SJCRH30 (cell line): ENCODE measurements at regions not wholly inside any gene's neighbourhood (a gene's known extent, or its start where the extent isn't known, plus 50 kb on each side); places are given as distances from the start of the nearest gene placed in this dataset.
"Not testable (repeated sequence)": the region's sequence is repeated elsewhere in the genome, so short reads cannot be mapped to it uniquely, and the experiment has no call there.

ENCODE experiments used
- DNase-seq, 2 experiments: peaks; one replicate each; pipeline ENCODE4 v3.0.0-alpha.2; 2015 to 2020
- H3K27ac ChIP-seq: fragments of 250-450 bp; sonication (Bioruptor Pico); 2 replicates; pipeline ENCODE4 v1.5.1; 2020; ENCODE audit warnings: mild to moderate bottlenecking, moderate library complexity
- H3K27me3 ChIP-seq: fragments of 250-450 bp; sonication (Bioruptor Pico); 2 replicates; pipeline ENCODE4 v1.5.1; 2020; ENCODE audit warnings: mild to moderate bottlenecking, moderate library complexity
- H3K36me3 ChIP-seq: fragments of 250-450 bp; sonication (Bioruptor Pico); 2 replicates; pipeline ENCODE4 v1.5.1; 2020; ENCODE audit warnings: mild to moderate bottlenecking, moderate library complexity
- H3K4me1 ChIP-seq: fragments of 250-450 bp; sonication (Bioruptor Pico); 2 replicates; pipeline ENCODE4 v1.5.1; 2020; ENCODE audit warnings: mild to moderate bottlenecking, moderate library complexity
- H3K4me3 ChIP-seq: fragments of 250-450 bp; sonication (Bioruptor Pico); 2 replicates; pipeline ENCODE4 v1.5.1; 2020; ENCODE audit warnings: mild to moderate bottlenecking, moderate library complexity
- H3K9me3 ChIP-seq: fragments of 250-450 bp; sonication (Bioruptor Pico); replicated peaks from 2 replicates; pipeline ENCODE4 v1.5.1; 2020; ENCODE audit warnings: mild to moderate bottlenecking, moderate library complexity

- DNase-seq, result no peak
- peaks cover 14% of the 10 kb centered on the region for H3K4me1 ChIP-seq
- H3K27ac ChIP-seq, result no peak overlapping the region
These were observed 74.3 kb upstream of the TRABD2B start for GRCh38 chr1:48071513-48071912.

GRCh38 chr1:48070396-48070750 is 73.2 kb upstream of the TRABD2B start:
- DNase-seq, result no peak
- no peaks in the 10 kb centered on the region for H3K9me3 ChIP-seq
- 0 out of 2 replicates have a peak overlapping the region, but pooled peaks have one; percentile 4 for H3K27ac ChIP-seq

More at GRCh38 chr1:48071513-48071912, 74.3 kb upstream of the TRABD2B start:
- no peaks in the 10 kb centered on the region for H3K9me3 ChIP-seq
- no peak overlapping the region for H3K4me3 ChIP-seq
- H3K36me3 ChIP-seq, result no peaks in the 10 kb centered on the region
- no peaks in the 10 kb centered on the region for H3K27me3 ChIP-seq

GRCh38 chr1:48069662-48070395 is 72.6 kb upstream of the TRABD2B start:
- DNase-seq, result peak in 1 of 2 experiments; percentile 31
- peak overlapping the region; percentile 4; the same call in 1 of the 2 replicates for H3K27ac ChIP-seq
- H3K4me1 ChIP-seq, result peaks cover 17% of the 10 kb centered on the region
- H3K9me3 ChIP-seq, result no peaks in the 10 kb centered on the region
- H3K27me3 ChIP-seq, result no peaks in the 10 kb centered on the region
- H3K36me3 ChIP-seq, result no peaks in the 10 kb centered on the region
- H3K4me3 ChIP-seq, result no peak overlapping the region

More at GRCh38 chr1:48070396-48070750, 73.2 kb upstream of the TRABD2B start:
- Histone ChIP-seq H3K27me3 (no peaks in the 10 kb centered on the region), H3K36me3 (no peaks in the 10 kb centered on the region), H3K4me1 (peaks cover 17% of the 10 kb centered on the region), H3K4me3 (no peak overlapping the region)

DNA sequence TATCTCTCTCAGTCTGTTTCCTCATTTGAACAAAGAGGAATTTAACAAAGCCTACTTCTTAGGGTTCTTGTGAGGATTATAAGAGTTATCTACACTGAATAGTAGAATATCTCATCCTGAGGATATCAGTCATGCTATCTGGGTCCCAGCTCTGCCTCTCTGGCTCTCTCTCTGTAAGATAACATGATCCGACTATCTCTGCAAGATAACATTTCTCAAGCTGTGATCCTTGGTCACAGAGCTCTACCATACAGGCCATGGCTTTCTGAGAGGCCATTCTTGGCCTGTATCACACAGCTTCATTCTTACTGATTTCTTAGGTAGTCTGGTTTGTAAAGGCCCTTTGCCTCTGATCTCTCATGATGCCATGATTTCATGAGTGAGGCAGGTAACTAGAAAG is 71.0 kb upstream of the TRABD2B start:
- no peak overlapping the region for H3K27ac ChIP-seq
- no peaks in the 10 kb centered on the region for H3K9me3 ChIP-seq
- no peak overlapping the region for H3K4me3 ChIP-seq
- H3K27me3 ChIP-seq, result no peaks in the 10 kb centered on the region
- DNase-seq, result no peak
- peaks cover 17% of the 10 kb centered on the region for H3K4me1 ChIP-seq
- H3K36me3 ChIP-seq, result no peaks in the 10 kb centered on the region

GRCh38 chr1:48066936-48067335 is 69.8 kb upstream of the TRABD2B start:
- H3K4me1 ChIP-seq, result peaks cover 17% of the 10 kb centered on the region
- no peak overlapping the region for H3K27ac ChIP-seq
- DNase-seq, result peak; percentile 38 to 44
- no peak overlapping the region for H3K4me3 ChIP-seq
- H3K9me3 ChIP-seq, result no peaks in the 10 kb centered on the region
- no peaks in the 10 kb centered on the region for H3K27me3 ChIP-seq
- H3K36me3 ChIP-seq, result no peaks in the 10 kb centered on the region

DNA sequence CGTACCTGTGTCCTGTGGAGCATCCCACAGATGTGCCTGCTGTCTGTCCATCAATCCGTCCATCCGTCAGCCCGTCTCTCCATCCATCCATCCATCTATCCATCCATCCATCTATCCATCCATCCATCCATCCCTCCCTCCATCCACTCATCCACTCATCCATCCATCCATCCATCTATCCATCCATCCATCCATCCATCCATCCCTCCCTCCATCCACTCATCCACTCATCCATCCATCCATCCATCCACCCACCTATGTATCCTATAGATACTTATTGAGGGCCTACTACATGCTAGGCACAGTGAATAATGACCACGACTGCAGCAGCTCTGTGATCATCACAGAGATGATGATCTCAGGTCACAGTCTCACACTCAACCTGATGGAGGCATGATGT is 67.5 kb upstream of the TRABD2B start:
- DNase-seq, H3K4me1 ChIP-seq, H3K27ac ChIP-seq, H3K36me3 ChIP-seq, H3K27me3 ChIP-seq, H3K9me3 ChIP-seq, H3K4me3 ChIP-seq: not testable (repeated sequence)

GRCh38 chr1:48062353-48062752 is 65.2 kb upstream of the TRABD2B start:
- Histone ChIP-seq H3K9me3 (no peaks in the 10 kb centered on the region), H3K4me3 (no peak overlapping the region), H3K36me3 (no peaks in the 10 kb centered on the region), H3K27ac (no peak overlapping the region), H3K4me1 (peaks cover 7% of the 10 kb centered on the region; the same call in 1 of the 2 replicates), H3K27me3 (no peaks in the 10 kb centered on the region)
- no peak for DNase-seq

GRCh38 chr1:48061162-48062136 is 64.3 kb upstream of the TRABD2B start:
- peak; percentile 57 to 86 for DNase-seq
- Histone ChIP-seq H3K9me3 (no peaks in the 10 kb centered on the region), H3K27me3 (no peaks in the 10 kb centered on the region), H3K4me1 (peaks cover 2% of the 10 kb centered on the region; the same call in 1 of the 2 replicates), H3K27ac (no peak overlapping the region), H3K4me3 (no peak overlapping the region), H3K36me3 (no peaks in the 10 kb centered on the region)

DNA sequence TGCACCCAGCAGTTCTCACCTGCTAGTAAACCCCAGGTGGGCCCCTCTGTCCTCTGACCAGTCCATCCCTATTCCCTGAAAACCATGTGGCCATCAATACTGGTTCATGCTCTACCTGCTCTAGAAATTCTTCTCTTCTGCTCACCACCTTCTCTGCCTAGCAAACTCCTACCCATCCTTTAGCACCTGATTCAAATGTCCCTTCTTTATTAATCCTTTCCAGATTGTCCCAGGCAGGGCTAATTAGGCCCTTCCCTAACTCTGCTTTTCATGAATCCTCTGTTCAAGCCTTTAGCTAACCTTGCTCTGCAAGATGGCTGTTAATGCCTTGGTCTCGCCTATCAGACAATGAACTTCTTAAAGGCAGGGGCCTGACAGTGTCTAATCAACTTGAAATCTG is 62.1 kb upstream of the TRABD2B start:
- Histone ChIP-seq H3K4me3 (no peak overlapping the region), H3K9me3 (no peaks in the 10 kb centered on the region), H3K27me3 (no peaks in the 10 kb centered on the region), H3K4me1 (no peaks in the 10 kb centered on the region), H3K36me3 (no peaks in the 10 kb centered on the region), H3K27ac (no peak overlapping the region)
- DNase-seq, result no peak

DNA sequence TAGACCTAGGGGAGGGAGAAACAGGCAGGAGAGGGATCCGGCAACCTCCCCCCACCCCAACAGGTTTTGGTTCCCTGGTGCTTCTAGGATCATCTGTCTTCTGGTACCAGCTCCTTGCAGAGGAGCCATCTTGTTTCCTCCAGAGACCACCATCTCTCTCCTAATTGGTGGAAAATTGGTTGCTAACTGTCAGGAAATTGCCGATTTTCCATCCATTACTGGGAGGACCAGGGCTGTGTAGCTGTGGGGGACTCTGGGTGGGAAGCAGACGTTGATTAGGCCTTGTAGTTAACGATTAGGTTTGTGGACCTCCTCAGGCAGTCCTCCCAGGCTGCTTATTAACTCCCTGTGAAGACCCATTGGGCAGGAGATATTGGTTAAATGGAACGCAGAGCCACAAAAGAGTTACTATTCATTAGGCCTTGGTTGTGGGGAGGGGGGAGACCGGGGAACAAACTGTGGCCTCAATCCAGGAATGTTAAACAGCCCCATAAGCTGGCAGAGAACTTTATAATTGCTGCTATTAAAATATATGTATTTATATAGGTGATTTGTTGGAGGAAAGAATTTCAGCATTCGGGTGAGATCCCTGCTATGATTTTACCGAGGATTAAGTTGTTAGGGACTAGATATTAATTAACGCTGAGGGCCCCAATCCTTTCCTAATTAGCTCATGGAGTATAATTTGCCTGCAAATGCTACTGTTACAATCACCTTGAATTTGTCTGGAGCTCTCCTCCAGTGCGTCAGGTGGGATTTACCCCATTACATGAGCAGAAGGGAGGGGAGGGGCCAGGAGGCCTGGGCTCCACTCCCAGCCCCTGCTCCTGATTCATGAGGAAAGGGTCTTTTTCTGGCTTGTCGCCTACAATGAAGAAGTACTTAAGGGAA is 61.2 kb upstream of the TRABD2B start:
- no peak for DNase-seq

GRCh38 chr1:48057249-48057648 is 60.1 kb upstream of the TRABD2B start:
- Histone ChIP-seq H3K27me3 (no peaks in the 10 kb centered on the region), H3K36me3 (no peaks in the 10 kb centered on the region), H3K27ac (no peak overlapping the region), H3K4me3 (no peak overlapping the region), H3K9me3 (no peaks in the 10 kb centered on the region), H3K4me1 (peaks cover 9% of the 10 kb centered on the region)
- DNase-seq, result no peak

More for the DNA sequence above, 61.2 kb upstream of the TRABD2B start:
- Histone ChIP-seq H3K27me3 (no peaks in the 10 kb centered on the region), H3K27ac (no peak overlapping the region), H3K36me3 (no peaks in the 10 kb centered on the region), H3K9me3 (no peaks in the 10 kb centered on the region), H3K4me3 (no peak overlapping the region), H3K4me1 (no peaks in the 10 kb centered on the region)

DNA sequence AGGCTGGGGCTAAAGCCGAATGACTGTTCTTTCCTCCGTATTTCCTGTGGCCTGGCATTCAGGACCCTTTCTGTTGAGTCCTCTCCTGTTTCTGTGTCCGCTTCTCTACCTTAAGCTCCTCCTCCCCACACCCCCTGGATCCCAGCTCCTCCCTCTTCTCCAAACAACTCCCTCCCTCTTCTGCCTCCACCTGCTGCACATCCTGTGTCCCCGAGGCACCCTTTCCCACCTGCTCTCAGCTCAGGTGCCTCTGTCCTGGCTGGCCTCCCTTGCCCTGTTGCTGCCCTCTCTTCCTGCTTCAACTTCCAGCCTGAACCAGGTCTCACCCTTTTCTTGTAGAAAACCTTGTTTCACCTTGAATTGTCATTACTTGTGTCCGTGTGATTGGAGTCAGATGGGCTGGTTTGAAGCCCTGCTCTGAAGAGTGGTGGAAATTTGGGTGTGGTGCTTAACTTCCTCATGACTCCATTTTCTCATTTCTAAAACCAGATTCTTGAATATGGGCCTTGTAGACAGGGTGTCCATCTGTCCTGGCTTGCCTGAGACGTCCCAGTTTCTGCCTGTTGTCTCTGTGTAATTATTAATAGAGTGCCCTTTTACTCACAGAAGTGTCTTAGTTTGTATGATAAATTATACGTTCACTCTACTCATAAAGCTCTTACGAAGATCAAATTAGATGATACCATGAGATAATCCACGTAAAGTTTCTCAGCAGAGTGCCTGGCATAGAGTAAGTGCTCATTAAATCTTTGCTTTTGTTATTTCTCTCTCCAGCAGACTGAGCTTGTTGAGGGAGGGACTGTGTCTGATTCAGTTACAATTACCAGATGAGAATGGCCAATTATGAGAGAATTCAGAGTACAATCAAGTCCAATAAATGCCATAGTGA is 58.9 kb upstream of the TRABD2B start:
- Histone ChIP-seq H3K4me3 (no peak overlapping the region), H3K9me3 (no peaks in the 10 kb centered on the region), H3K36me3 (no peaks in the 10 kb centered on the region), H3K27me3 (no peaks in the 10 kb centered on the region), H3K27ac (no peak overlapping the region), H3K4me1 (peaks cover 11% of the 10 kb centered on the region)
- no peak for DNase-seq

DNA sequence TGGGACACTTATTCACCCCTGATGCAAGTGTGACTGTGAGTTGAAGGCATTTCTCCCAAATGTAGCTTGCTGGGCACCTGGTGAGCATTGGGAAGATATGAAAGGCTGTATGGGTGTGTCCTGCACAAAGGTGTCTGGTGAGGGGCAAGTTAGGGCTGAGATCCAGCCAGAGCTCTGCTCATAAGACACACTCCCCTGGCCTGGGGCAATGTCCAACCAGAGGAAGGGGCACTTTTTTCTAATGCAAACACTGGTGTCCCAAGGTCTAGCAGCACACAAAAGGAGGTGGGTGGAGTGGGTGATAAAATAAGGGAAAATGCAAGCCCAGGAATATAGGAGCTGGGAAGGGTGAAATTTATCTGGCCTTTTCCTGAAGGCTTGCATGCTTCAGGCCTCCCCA is 57.0 kb upstream of the TRABD2B start:
- no peaks in the 10 kb centered on the region for H3K9me3 ChIP-seq
- no peaks in the 10 kb centered on the region for H3K27me3 ChIP-seq
- no peak overlapping the region for H3K4me3 ChIP-seq
- H3K36me3 ChIP-seq, result no peaks in the 10 kb centered on the region
- no peak overlapping the region for H3K27ac ChIP-seq
- DNase-seq, result no peak
- H3K4me1 ChIP-seq, result peaks cover 11% of the 10 kb centered on the region

DNA sequence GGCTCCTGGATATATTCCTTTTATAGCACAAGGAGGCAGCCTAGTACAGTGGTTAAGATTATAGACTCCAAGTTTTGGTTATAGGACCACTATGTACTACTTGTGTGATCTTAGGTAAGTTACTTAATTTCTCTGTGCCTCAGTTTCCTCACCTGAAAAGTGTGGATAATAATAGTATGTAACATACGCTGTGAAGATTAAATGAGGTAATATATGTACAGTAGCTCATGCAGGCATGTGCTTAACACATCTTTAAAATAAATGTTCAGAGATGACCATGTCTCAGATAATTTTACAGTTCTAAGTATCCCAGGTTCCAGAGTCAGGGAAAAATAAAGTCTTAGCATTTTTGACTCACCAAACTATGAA is 55.7 kb upstream of the TRABD2B start:
- Histone ChIP-seq H3K36me3 (no peaks in the 10 kb centered on the region), H3K9me3 (no peaks in the 10 kb centered on the region), H3K27ac (no peak overlapping the region), H3K4me3 (no peak overlapping the region), H3K4me1 (peaks cover 11% of the 10 kb centered on the region), H3K27me3 (no peaks in the 10 kb centered on the region)
- no peak for DNase-seq
